Activated naive CD4-positive, alpha-beta T cell treated with anti-CD3 and anti-CD28 coated beads, Interleukin-2, amount 50 U/mL, for 72 hours (primary cell): ENCODE measurements at regions not wholly inside any gene's neighbourhood (a gene's known extent, or its start where the extent isn't known, plus 50 kb on each side); places are given as distances from the start of the nearest gene placed in this dataset.
"Not testable (repeated sequence)": the region's sequence is repeated elsewhere in the genome, so short reads cannot be mapped to it uniquely, and the experiment has no call there.

Experiments
- ATAC-seq, 2 donors: fragments of 150-1000 bp; cut with Tn5 transposase; 2 replicates each; pipeline ENCODE4 v1.10.0; 2021; ENCODE audit warnings: mild to moderate bottlenecking in 2 of 2, moderate library complexity in 2 of 2
- DNase-seq, 2 donors: peaks; one replicate each; pipeline ENCODE4 v3.0.0; 2021 to 2022; ENCODE audit warnings: low spot score in 2 of 2
- H3K27ac Mint-ChIP-seq, 2 donors: one replicate each; pipeline ENCODE4 v1.8.0; 2022; ENCODE audit warnings: mild to moderate bottlenecking in 2 of 2, mixed read lengths in 2 of 2
- H3K36me3 Mint-ChIP-seq, 2 donors: one replicate each; pipeline ENCODE4 v1.8.0; 2022; ENCODE audit warnings: mixed read lengths in 2 of 2
- H3K9me3 Mint-ChIP-seq, 2 donors: one replicate each; pipeline ENCODE4 v1.8.0; 2022; ENCODE audit warnings: mixed read lengths in 2 of 2

DNA sequence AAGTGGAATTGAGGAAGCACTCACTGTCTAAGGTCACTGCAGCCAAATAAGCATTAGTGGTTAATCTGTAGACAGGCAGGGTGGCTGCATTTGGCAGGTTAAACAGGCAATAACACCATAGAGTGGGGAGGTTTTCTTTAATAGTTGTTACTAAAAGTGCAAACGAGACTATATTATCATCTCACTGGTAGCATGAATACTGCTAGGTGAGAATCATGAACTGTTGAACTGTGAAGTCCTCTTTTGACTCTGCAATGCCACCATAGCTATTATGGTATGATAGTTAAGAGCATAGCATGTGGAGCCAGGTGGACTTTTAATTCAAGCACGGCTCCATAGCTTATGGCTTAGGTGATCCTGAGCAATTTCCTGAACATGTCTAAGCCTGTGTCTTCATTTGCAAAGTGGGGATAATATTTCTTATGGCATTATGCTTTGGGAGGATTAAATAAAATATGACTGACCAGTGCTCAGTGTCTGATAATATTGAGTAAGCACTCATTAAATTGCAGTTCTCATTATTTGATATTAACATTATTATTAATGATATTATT lies 235.6 kb upstream of the HHIP start:
- DNase-seq (no peak), ATAC-seq (no peak)
- H3K9me3 Mint-ChIP-seq: peaks cover 0 to 7% of the 10 kb centered on the region in 2 donors
- H3K36me3 Mint-ChIP-seq: no peaks in the 10 kb centered on the region
- no peak overlapping the region for H3K27ac Mint-ChIP-seq

GRCh38 chr4:144411119-144411518 lies 234.8 kb upstream of the HHIP start:
- Mint-ChIP-seq H3K27ac (peak overlapping the region in 1 of 2 donors; percentile 26), H3K9me3 (peaks cover 0 to 7% of the 10 kb centered on the region in 2 donors), H3K36me3 (no peaks in the 10 kb centered on the region)
- ATAC-seq (no peak), DNase-seq (no peak)

GRCh38 chr4:144411700-144412099 lies 234.3 kb upstream of the HHIP start:
- DNase-seq (no peak), ATAC-seq (peak in 1 of 2 donors; percentile 30)
- no peak overlapping the region for H3K27ac Mint-ChIP-seq
- H3K9me3 Mint-ChIP-seq: peaks cover 0 to 7% of the 10 kb centered on the region in 2 donors
- no peaks in the 10 kb centered on the region for H3K36me3 Mint-ChIP-seq

DNA sequence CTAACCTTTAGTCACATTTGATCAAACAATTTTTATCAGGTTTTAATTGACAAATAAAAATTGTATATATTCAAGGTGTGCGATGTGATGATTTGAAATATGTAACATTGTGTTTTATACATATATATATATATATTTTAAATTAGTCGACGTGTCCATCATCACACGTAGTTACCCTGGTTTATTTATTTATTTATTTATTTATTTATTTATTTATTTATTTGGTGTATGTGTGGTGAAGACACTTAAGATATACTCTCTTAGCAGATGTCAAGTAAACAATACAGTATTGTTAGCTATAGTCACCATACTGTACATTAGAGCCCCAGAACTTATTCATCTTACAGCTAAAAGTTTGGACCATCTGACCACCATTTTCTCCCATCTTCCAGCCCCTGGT lies 224.9 kb upstream of the HHIP start:
- H3K9me3 Mint-ChIP-seq: no peaks in the 10 kb centered on the region
- ATAC-seq: no peak
- H3K36me3 Mint-ChIP-seq: no peaks in the 10 kb centered on the region
- DNase-seq: no peak
- H3K27ac Mint-ChIP-seq: no peak overlapping the region

DNA sequence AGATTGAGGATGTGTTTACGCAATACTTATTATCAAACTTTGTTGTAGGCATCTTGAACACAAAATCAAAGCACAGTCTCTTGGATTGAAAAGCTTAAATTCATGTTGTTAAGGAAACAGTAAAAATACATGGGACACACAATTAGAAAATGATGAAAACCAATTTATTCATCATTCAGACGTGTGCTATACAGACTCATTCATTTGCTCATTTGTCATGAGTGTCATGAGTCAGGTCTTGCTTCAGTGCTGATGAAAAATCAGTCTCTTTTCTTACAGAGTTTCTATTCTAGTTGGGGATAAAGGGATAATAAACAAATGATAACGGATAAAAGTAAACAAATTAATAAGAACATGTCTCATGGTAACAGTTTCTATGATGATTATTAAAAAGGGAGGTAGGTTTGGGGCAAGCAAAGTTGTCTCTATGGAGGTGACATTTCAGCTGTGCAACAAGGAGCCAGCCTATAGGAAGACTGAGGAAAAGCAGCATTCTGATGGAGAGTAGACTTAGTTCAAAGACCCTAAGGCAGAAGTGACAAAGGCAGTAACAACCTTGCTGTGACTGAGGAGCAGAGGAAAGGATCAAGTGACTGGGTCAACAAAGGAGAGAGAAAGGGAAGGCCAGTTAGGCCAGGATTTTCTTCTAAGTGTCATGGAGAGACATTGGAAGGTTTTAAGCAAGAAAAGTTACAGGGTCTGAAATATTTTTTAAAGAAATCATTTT lies 224.0 kb upstream of the HHIP start:
- DNase-seq: no peak
- no peaks in the 10 kb centered on the region for H3K9me3 Mint-ChIP-seq
- ATAC-seq: no peak
- H3K36me3 Mint-ChIP-seq: no peaks in the 10 kb centered on the region
- no peak overlapping the region for H3K27ac Mint-ChIP-seq

DNA sequence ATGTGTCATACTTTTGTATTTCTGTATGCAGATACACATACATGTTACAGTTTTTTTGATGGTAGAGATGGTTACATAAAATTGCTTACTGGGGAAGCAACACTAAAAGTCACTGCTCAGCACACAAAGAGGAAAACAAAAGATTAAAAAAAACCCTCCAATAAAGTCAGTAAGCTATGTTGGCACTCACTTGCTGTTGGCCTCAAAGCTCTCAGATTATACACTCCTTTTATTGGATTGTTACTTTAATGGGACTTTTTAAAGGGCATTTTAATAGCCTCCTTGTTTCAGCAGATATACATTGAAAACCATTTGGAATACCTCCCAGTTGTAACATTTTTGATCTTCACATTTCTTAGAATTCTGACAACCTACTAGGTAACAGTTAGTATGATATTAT lies 222.0 kb upstream of the HHIP start:
- DNase-seq: no peak
- ATAC-seq: no peak
- Mint-ChIP-seq H3K9me3 (no peaks in the 10 kb centered on the region), H3K36me3 (no peaks in the 10 kb centered on the region), H3K27ac (no peak overlapping the region)

DNA sequence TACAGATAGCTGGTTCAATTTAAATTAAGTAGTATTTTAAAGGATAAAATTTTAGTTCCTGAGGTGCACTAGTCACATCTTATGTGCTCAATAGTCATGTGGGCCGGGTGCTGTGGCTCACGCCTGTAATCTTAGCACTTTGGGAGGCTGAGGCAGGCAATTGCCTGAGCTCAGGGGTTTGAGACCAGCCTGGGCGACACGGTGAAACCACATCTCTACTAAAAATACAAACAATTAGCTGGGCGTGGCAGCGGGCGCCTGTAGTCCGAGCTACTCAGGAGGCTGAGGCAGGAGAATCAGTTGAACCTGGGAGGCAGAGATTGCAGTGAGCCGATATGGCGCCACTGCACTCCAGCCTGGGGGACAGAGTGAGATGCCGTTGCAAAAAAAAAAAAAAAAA lies 219.9 kb upstream of the HHIP start:
- not testable (repeated sequence) for H3K27ac Mint-ChIP-seq, ATAC-seq, H3K36me3 Mint-ChIP-seq, H3K9me3 Mint-ChIP-seq, DNase-seq

- DNase-seq (no peak), ATAC-seq (no peak)
- peaks cover 0 to 2% of the 10 kb centered on the region in 2 donors for H3K36me3 Mint-ChIP-seq
- no peak overlapping the region for H3K27ac Mint-ChIP-seq
- H3K9me3 Mint-ChIP-seq: peaks cover 3 to 7% of the 10 kb centered on the region in 2 donors
Observed at GRCh38 chr4:144442713-144443112, 203.2 kb upstream of the HHIP start.

DNA sequence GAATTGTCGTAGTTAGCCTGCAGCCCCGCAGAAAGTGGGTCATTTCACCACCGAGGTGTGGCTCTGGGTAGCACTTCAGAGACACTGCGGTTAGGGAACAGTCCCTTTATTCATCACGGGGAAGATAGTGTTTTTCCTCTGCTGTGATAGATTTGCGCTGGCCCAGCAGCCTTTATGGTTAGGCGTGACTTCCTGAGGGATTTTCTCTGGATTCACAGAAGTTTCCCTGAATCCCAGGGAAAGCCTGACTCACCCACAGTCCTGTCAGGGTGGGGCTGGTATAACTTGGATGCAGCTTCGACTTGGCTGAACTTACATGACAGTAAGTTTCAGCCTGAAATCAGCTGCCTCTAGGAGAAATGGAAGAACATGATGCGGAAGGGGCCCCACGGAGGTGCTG lies 196.3 kb upstream of the HHIP start:
- ATAC-seq (no peak), DNase-seq (no peak)
- Mint-ChIP-seq H3K9me3 (peaks cover 0 to 7% of the 10 kb centered on the region in 2 donors), H3K27ac (no peak overlapping the region), H3K36me3 (no peaks in the 10 kb centered on the region)

DNA sequence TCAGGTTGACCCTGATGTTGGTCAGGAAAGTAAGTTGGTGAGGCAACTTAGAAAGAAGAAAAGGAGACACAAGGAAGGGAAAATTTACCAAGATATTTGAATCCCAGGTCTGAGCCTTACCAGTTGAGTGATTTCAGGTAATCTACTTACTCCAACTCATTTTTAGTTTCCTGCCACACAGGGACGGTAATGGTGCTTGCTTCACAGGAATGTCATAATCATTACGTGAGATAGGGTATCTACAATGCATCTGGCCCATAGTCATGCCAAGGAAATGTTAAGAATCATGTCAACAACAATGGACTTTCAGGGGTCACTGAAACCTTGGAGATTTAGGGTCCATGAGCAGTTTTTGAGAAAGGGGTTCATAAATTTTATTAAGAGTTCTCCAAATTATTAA lies 195.4 kb upstream of the HHIP start:
- Mint-ChIP-seq H3K36me3 (no peaks in the 10 kb centered on the region), H3K27ac (no peak overlapping the region)

DNA sequence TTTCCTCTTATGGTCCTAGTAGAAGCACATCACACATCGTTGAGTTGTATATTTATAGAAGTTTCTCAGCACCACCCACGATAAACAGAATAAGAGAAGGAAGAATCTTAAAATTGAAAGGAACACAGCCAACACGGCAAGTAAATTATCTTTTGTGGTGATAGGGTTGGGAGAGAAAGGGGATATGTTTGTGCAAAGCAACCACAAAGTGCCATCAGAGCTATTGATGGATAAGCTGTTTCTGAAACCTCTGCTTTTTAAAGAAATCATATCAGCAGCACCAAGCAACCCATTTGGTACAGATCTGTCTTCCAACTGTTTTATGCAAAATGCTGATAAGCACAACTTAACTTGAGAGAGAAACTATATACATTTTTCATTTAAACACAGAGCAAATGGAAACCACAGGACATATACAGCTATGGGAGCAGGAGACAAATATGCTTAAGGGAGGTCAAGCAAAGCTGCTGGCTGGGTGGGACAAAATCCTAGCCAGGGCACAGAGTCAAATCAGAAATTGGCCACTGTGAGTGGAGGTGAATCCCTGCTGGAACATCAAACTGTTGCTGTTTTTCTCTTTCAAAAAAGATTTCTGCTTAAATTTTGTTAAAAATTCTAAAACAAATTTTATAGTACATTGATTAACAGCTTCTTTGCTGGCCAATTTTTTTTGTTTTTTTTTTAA lies 194.0 kb upstream of the HHIP start:
- DNase-seq: no peak
- no peaks in the 10 kb centered on the region for H3K9me3 Mint-ChIP-seq
- H3K36me3 Mint-ChIP-seq: no peaks in the 10 kb centered on the region
- no peak for ATAC-seq
- H3K27ac Mint-ChIP-seq: no peak overlapping the region

More for the DNA sequence above, 195.4 kb upstream of the HHIP start:
- no peak for DNase-seq
- peaks cover 0 to 7% of the 10 kb centered on the region in 2 donors for H3K9me3 Mint-ChIP-seq
- ATAC-seq: no peak

DNA sequence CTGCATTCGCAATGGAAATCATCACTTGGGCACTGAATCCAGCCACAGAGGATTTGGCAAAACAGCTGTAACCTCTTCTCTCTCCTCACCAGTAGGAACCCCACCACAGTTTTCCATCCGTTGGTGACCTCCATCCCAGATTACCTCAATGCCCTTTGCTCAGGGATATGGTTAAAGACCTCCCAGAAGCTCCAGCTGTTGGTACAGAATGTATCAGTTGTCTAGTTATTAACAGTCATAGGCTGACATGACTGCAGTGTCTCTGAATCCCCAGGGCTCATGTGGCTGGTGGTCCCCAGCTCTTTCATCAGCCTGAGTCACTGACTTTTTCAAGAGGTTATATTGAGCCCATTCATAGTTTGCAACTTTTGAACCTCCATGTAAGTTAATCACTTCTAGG lies 189.8 kb upstream of the HHIP start:
- ATAC-seq: no peak
- H3K9me3 Mint-ChIP-seq: peaks cover 0 to 3% of the 10 kb centered on the region in 2 donors
- no peak for DNase-seq
- no peaks in the 10 kb centered on the region for H3K36me3 Mint-ChIP-seq
- H3K27ac Mint-ChIP-seq: no peak overlapping the region

- Mint-ChIP-seq H3K9me3 (peaks cover 0 to 3% of the 10 kb centered on the region in 2 donors), H3K27ac (no peak overlapping the region), H3K36me3 (no peaks in the 10 kb centered on the region)
- no peak for DNase-seq
- no peak for ATAC-seq
Observed at GRCh38 chr4:144461906-144462305, 184.1 kb upstream of the HHIP start.

GRCh38 chr4:144463236-144463635 lies 182.7 kb upstream of the HHIP start:
- H3K27ac Mint-ChIP-seq: no peak overlapping the region

GRCh38 chr4:144463896-144464295 lies 182.1 kb upstream of the HHIP start:
- no peaks in the 10 kb centered on the region for H3K9me3 Mint-ChIP-seq
- ATAC-seq: no peak
- H3K27ac Mint-ChIP-seq: no peak overlapping the region
- H3K36me3 Mint-ChIP-seq: no peaks in the 10 kb centered on the region
- DNase-seq: no peak

More at GRCh38 chr4:144463236-144463635, 182.7 kb upstream of the HHIP start:
- ATAC-seq: no peak
- Mint-ChIP-seq H3K36me3 (no peaks in the 10 kb centered on the region), H3K9me3 (peaks cover 0 to 3% of the 10 kb centered on the region in 2 donors)
- DNase-seq: no peak

DNA sequence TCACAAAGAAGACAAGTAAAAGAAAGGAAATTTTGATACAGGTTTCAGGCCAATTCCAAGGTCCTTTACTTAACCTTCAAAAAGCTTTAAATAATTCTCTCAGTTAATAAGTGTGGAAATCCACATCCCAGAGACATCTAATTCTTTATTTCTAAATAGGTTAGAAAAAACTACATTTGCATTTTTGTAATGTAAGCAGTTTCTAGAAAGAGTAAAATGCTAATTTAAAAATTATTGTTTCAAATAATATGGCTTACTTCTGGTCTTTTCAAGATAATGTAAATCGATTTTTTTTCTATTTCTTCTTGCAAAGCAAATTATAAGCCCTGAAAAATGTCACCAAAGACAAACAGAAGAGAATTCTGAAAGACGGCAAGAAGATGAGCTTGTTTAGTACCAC lies 180.4 kb upstream of the HHIP start:
- ATAC-seq (no peak), DNase-seq (no peak)
- Mint-ChIP-seq H3K9me3 (no peaks in the 10 kb centered on the region), H3K27ac (no peak overlapping the region), H3K36me3 (no peaks in the 10 kb centered on the region)

- Mint-ChIP-seq H3K36me3 (peaks cover 0 to 18% of the 10 kb centered on the region in 2 donors), H3K27ac (no peak overlapping the region), H3K9me3 (peaks cover 21 to 23% of the 10 kb centered on the region in 2 donors)
- DNase-seq: no peak
- no peak for ATAC-seq
Observed at GRCh38 chr4:144480068-144480467, 165.9 kb upstream of the HHIP start.

DNA sequence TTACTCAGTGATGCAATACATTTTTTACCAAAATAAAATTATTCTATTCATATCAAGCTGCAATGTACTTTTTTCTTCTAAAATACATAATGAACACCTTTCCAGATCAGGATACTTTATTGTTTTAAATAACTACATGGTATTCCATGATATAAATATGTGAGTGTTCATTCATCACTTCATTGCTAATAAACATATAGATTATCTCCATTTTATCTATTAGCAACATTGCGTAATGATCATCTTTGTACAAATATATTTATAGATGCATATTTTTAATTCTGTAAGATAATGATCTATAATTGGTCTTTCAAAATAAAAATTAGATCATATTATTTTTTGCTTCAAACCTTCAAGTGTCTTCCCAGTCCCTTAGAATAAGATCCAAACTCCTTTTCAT lies 156.1 kb upstream of the HHIP start:
- no peaks in the 10 kb centered on the region for H3K36me3 Mint-ChIP-seq
- H3K27ac Mint-ChIP-seq: no peak overlapping the region
- DNase-seq (no peak), ATAC-seq (no peak)
- H3K9me3 Mint-ChIP-seq: peaks cover 7 to 8% of the 10 kb centered on the region in 2 donors
